ENCODE measurements at regions not wholly inside any gene's neighbourhood (a gene's known extent, or its start where the extent isn't known, plus 50 kb on each side); places are given as distances from the start of the nearest gene placed in this dataset.

- TF ChIP-seq POLR2A (IDR thresholded peaks at IDR 0.05) (no peak), CTCF (IDR thresholded peaks at IDR 0.05) (no peak)
These were observed 55.3 kb upstream of the TECRL start for GRCh38 chr4:64464581-64464980.

Measured in uterus (tissue), 2 donors.